Iris pigment epithelial cell (primary cell): ENCODE measurements at regions not wholly inside any gene's neighbourhood (a gene's known extent, or its start where the extent isn't known, plus 50 kb on each side); places are given as distances from the start of the nearest gene placed in this dataset.
"Not testable (repeated sequence)": the region's sequence is repeated elsewhere in the genome, so short reads cannot be mapped to it uniquely, and the experiment has no call there.

Source experiments
- DNase-seq: peaks from one replicate; pipeline ENCODE4 v3.0.0-alpha.2; 2011; ENCODE audit warnings: low read depth

DNA sequence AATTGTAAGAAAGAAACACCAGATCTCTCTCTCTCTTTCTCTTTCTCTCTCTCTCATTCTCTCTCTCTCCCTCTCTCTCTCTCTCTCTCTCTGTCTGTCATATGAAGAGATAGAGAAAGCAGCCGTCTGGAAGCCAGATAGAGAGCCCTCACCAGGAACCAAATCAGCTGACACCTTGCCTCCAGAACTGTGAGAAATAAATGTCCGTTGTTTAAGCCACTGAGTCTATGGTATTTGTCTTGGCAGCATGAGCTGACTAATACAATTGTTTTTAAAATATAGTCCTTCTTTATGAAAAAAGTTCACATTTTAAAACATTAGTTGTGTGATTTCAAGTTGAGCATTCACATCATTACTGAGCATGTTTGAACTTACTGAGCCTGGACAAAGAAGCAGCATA, 275.6 kb downstream of the CETN3 start:
- peak; percentile 51 for DNase-seq

DNA sequence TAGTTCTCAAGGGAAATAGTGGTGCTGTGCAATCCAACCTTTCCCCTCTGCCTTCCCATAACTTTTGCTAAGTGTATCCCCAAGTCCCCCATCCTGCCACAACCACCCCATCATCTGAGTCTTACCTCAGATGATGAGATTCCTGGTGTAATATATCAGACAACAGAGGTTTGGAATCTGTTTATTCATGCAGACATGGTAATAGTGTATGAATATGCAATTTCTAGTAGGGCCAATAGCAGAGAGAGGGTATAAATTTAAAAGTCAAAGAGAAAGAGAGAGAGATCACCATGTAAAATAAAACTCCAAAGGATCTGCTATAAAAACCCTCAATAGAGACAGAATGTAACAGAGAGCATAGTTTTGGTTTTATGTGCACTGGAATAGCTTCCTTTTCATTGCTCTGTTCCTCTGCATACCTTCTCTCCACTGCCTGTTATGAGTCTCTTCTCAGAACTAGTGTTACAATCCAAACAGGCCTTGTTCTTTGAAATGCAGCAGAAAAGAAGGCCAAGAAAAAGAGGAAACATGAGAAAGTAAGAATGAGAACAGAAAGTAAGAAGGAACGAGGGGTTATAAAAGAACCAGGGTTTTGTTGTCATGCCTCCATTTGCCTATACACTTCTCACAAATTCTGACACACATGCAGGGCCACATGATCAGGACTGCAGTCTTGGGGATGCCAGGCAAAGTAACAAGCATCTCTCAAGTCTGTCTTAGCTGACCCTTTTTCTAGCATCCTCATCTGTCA, 278.0 kb downstream of the CETN3 start:
- DNase-seq = peak; percentile 36

DNA sequence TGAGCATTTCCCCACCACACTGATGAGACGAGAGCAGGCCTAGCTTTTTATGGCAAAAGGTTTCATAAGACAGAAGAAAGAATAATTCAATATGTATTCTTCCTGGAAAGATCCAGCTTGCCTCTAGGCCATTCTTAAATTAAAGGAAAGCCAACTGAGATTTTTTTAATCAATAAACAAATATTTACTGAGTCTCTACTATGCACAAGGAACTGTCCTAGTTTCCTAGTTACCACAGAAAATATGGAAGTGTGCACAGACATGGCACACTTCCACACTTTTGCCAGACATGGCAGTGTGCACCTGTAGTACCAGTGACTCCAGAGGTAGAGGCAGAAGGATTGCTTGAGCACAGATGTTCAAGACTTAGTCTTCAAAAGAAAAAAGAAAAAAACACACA, 281.0 kb downstream of the CETN3 start:
- no peak for DNase-seq

DNA sequence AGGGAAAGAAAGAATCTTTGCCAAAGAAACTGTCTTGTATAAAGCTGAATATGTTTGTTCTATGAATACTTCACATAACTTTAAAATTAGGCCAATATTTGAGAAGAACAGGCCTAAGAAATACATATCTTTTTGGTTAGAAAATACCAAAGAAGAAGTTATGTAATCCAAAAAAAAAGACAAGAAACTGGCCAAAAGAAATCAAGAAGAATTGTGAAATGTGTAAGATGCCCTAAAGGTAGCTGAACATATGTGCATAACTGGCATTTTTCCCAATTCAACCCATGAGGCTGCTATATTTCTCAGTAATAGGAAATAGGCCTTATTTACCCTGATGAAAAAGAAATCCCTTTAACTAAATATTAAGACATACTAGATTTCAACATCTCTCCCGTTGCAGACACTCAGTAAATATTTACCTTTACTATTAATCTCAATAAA, 290.0 kb downstream of the CETN3 start:
- DNase-seq = peak; percentile 78

DNA sequence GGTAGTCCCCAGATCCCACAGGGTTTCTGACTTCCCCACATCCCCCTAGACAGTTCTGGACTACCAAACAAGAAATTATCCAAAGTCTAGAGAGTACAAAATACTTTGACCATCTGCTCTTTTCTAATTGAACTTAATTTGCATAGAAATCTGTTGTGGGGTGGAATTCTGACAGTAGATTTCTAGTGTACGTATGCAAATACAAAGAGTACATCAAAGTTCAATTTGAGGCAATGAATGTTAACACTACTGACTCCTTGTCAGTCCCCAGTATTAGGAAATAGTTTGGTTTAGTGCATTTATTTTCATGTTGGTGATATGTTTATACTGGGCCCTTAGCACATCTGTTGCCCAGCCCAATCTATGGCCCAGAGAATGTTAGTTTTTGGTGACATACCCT, 292.6 kb downstream of the CETN3 start:
- no peak for DNase-seq

DNA sequence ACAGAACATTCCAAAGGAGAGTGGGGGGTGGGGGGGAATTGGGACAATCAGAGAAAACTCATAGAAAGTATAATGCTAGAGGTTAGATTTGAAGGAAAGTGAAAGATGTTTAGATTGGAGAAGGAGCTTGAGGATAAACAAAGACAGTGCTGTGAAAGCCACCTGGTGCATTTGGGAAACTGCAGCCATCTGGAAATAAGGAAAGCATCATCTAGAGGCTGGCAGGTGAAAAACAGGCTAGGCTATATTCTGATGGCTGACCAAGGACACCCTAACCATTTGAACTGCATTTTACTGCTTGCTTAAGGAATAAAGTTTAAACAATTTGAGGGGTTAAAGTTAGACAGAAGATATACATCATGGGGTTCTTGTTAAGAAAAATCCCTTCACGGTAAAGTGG, 296.4 kb downstream of the CETN3 start:
- no peak for DNase-seq

DNA sequence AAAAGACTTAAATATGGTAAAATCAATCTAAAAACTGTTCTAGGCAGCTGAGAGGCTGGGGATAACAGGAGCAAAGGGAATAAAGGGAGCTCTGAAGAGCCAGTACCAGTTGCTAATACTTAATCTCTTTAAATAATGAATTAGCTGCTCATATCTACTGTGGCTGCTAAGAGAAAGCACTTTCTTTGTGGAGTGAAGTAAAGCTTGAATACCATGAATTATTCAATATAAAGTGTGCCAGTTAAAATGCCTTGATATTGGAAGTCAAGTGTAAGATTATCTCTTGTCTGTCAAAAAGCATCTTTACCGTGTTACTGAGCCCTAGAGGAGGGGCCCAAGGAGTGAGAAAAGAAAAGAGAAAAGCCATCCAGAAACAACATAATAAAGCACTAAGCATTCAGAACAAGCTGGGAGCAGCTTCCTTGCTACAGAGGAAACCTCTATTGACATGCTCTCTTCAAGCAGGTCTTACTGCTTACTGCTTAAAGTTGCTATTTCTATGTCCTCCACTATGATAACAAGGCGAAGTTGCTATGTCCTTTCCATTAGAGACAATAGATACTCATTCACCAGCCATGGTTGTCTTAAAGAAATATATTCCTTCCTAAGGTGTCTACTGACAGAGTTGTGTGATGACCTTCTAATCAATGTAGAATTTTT, 297.4 kb downstream of the CETN3 start:
- no peak for DNase-seq

DNA sequence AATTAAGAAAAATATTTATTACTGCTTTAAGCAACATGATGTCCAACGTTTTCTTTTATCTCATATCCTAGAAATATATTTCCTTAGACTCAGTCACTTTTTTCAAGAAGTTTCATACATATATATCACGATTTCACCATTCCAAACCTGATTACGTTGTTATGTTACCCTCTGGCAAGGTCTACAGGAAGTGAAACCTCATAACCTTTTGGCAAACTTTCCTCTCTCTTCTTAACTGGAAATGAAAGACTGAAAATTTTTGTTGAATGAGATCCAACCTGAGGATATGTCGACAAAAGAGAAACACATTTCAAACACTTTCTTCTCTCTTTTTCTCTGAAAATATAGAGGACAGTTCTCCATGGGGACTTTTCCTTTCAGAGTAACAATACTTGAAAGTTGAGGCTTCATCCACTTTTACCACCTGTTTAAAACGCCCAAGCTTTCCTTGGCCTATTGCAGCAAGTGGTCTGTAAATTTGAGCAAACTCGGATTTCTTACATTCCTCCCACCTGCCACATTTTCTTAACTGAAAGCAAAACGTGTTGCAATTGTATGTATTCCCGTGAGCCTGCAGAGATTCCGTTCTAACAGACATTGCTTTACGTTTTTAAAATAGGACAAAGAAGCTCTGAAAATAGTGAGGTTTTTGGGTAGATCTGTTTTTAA, 298.1 kb downstream of the CETN3 start:
- peak; percentile 82 for DNase-seq

DNA sequence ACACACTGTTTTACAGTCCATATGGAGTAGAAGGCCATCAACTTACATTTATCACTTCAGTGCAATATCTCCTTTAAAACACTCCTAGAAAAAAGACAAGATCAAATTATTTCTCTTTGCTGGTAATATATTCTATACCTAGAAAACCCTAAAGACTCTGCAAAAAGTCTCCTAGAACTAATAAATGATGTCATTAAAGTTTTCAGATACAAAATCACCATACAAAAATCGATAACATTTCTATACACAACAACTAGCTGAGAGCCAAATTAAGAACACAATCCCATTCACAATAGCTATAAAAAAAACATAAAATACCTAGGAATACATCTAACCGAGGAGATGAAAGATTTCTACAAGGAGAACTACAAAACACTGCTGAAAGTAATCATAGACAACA, 300.3 kb downstream of the CETN3 start:
- no peak for DNase-seq

DNA sequence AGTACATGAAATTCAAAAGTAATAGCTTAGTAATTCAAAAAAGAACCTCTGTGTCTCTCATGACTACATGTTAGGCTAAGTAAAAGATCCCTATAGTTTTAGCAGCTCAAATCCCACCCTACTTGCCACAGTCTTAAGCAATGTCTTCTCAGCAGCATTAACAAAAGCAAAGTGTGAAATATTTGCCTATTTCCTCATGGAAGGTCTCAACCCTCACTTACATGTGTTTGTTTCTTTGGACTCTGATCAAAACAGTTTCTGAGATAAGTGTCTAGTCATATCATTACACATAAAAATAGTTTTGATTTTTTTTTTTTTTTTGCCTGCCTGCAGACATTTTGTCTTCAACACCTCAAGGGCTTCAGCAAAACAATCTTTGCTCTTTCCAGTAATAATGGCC, 310.5 kb downstream of the CETN3 start:
- peak; percentile 71 for DNase-seq

DNA sequence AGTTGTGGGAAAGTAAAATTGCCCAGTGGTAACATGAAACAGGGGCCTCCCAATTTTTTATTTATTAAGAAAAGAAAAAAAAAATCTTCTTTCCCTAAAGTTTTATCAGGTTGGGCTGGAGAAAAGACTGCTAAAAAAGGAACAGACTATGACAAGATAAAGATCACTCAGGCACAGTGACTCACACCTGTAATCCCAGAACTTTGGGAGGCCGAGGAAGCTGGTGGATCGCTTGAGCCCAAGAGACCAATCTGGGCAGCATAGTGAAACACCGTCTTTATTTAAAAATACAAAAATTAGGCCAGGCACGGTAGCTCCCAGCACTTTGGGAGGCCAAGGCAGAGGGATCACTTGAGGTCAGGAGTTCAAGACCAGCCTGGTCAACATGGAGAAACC, 312.5 kb downstream of the CETN3 start:
- no peak for DNase-seq

DNA sequence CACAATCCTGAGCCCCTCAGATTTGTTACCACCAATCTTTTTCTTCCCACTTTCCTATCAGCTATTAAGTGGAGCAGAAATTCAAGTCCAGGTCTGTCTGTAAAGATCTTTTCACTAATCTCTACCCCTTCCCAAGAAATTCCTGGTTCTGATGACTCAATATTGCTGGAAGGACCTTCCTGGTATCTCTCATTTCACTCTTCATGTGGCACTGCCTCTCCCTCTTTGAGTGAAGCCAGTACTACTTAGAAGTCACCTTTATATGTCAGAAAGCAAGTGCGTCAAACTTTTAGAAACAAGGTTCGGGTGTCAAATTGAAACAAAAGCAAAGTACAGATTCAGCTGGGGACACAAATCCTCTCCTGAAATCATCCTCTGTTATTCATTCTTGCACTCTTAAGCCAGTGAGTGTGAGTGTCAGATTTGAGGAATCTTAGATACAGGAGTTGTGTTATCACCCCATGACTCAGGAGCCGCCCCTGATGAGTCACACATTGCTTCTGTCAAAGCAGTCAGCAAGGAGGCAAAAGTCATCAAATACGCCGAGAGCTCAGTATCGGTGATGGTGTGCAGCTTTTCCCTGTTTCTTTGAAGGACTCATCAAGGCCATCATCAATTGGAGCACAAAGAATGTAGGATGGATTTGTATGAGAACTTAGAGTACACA, 313.0 kb downstream of the CETN3 start:
- DNase-seq = peak; percentile 96

DNA sequence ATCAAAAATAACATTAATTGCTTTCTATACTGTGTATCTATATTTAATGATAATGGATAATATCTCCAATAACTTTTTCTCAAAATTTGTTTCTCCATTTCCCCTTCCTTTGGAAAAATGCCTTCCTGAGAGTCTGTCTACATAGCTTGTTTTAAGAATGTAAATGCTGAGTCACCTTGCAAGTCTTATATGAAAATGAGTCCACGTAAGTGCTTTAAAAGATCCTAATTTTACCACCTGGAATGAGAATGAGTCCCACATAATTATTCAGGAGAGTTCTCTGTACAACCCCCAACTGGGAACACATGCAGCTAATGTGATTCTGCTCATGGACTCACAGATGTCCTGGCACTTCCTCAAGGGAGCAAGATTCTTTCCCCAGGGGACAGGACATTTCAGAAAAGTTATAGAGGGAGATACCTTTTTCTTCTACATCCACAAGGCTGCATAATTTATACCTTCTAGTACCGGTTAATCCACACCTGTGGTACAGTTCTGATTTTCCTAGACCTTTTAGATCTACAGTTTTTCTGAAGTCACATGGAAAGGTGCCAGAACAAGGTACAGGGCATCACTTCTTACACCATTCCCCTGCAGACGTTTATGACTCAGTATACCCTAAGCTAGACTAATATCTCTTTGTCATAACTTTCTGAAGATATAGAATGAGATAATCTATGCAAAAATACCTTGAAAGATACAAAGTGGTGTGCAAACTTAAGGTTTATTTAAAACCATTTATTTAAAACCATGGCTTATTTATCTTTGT, 314.1 kb downstream of the CETN3 start:
- peak; percentile 24 for DNase-seq

DNA sequence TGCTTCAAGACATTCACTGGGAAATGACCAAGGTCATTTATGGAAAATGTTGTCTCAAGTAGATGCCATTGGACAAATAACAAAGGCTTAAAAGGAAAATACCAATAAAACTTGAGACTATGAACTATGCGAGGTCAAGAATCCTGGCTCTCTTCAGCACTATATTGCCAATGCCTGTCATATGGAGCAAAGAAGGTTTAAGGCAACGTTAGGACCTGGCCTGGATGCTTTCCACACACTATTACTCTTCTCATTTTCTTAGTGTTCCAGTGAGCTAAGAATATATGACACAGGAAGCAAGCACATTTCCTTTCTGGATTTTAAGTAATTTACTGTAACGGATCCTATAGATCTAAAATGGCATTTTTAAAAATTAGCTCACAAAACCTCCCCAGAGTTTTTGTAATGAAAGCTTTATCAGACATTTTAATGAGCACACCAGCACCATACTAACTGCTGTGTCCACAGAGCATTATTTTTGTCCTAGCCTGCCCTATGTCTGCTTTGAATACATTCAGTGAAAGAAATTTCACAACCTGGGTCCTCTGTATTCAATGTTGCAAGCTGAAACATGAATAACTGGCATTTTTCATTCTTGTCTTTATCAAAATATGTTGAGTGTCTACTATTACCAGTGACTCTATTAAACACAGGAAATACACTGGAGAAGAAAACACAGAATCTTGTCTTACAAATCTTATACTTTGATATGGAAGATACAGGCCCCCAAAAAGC, 315.6 kb downstream of the CETN3 start:
- peak; percentile 74 for DNase-seq

DNA sequence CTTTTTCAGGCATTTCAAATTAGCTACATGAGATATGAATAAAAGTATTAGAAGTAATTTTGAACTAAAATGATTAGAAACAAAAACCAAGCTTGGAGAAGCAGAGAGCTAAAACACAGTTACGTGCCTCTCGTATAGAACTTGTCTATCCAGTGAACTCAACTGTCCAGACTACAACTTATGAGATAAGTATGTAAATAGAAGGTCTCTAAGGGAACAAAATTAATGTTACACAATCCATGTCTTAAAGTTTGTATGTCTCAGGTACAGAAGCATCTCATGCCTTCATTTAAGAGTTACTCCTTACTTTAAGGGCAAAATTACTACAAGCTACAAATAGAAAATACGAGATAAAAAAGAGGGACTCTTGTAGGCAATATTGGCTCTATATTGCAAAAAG, 316.8 kb downstream of the CETN3 start:
- peak; percentile 26 for DNase-seq

DNA sequence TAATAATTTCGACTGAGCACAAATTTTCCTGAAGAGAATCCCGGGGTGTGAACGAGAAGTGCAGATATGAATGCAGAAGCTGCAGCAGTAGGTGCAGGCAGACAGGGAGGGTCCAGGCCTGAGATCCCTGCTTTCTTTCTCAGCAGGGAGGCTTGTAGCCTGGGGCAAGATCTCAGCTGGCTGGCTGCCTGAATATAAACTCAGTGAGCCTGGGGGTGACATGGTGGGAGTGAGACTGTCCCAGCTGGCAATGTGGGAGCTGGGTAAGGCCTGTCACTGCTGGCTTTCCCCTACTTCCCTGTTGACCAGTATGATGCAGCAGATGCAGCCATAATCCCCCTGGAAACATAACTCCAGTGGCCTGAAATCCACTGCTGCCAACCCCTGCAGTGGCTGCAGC, 325.2 kb downstream of the CETN3 start:
- DNase-seq = no peak

DNA sequence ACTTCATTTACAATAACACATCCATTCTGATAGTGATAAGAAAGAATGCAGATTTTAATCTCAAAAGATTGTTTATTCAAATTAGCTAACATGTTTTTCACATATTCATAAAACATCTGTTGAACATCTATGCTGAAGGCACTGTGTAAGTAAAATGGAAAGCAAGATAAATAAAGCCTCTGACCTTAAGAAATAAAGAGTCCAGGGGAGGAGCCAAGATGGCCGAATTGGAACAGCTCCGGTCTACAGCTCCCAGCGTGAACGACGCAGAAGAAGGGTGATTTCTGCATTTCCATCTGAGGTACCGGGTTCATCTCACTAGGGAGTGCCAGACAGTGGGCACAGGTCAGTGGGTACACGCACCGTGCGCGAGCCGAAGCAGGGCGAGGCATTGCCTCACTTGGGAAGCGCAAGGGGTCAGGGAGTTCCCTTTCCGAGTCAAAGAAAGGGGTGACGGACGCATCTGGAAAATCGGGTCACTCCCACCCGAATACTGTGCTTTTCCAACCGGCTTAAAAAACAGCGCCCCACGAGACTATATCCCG, 336.5 kb downstream of the CETN3 start:
- DNase-seq = not testable (repeated sequence)

DNA sequence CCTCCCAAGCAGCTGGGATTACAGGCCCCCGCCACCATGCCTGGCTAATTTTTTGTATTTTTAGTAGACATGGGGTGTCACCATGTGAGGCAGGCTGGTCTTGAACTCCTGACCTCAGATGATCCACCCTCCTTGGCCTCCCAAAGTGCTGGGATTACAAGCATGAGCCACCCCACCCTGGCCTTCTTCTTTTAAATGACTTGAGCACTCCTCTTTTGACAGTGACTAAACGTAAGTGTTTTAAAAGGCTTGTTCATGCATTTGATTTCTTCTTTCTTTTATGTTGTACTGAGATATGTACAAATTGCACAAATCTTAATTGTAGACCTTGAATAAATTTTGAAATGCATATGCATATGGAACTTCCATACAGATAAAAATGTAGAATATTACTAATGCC, 337.9 kb downstream of the CETN3 start:
- DNase-seq = no peak

DNA sequence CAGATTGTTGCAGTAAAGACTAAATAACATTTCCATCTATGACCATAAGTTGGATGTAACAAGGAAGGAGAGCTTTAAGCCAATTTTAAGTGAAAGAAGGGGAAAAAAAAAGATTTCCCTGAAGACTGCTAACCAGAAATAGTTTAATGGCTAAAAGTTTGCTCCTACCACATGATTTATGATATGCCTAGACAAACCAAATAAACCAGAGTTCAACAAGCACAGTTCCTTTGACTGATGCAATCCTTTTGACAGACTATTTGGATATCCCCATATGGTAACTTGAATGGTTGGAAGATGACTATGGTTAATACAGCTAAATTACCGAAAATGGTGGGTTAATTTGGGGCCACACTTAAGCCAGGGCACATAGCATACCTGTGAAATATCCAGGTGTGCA, 338.5 kb downstream of the CETN3 start:
- DNase-seq = no peak

DNA sequence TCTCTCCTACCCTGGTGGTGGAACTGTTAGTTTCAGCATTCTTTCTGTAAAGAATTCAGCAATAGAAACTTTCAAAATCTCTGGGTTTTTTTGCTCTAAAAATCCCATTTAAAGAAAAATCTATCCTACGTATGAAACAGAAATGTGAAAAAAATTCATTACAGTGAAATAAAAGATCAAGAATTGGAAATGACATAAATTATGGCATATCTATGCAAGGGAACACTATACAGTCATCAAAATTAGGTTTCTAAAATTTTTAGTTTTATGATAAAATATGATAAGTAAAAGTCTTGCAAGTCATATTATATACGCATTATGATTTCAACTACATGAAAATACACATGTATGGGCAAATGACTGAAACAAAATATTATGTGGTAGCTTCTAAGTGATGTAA, 342.6 kb downstream of the CETN3 start:
- no peak for DNase-seq
